GF-D8 (cell line): ENCODE measurements at regions not wholly inside any gene's neighbourhood (a gene's known extent, or its start where the extent isn't known, plus 50 kb on each side); places are given as distances from the start of the nearest gene placed in this dataset.
"Not testable (repeated sequence)": the region's sequence is repeated elsewhere in the genome, so short reads cannot be mapped to it uniquely, and the experiment has no call there.

ENCODE experiments used
- DNase-seq: peaks from one replicate; lab custom pipeline; 2025; lab: John Stamatoyannopoulos, UW

GRCh38 chr5:138647794-138648410 lies 72.7 kb upstream of the HSPA9 start:
- no peak for DNase-seq

- no peak for DNase-seq
These were observed 72.1 kb upstream of the HSPA9 start for GRCh38 chr5:138647261-138647788.

- no peak for DNase-seq
These were observed 71.5 kb upstream of the HSPA9 start for GRCh38 chr5:138646671-138647070.

- DNase-seq, result no peak
These were observed 70.8 kb upstream of the HSPA9 start for GRCh38 chr5:138645778-138646575.

GRCh38 chr5:138643040-138643791 lies 68.0 kb upstream of the HSPA9 start:
- no peak for DNase-seq

GRCh38 chr5:138641547-138642298 lies 66.5 kb upstream of the HSPA9 start:
- no peak for DNase-seq

- DNase-seq, result no peak
These were observed 65.5 kb upstream of the HSPA9 start for GRCh38 chr5:138640646-138641254.

GRCh38 chr5:138640138-138640537 lies 64.9 kb upstream of the HSPA9 start:
- DNase-seq, result no peak

- no peak for DNase-seq
These were observed 64.1 kb upstream of the HSPA9 start for GRCh38 chr5:138639326-138639725.

GRCh38 chr5:138637256-138637655 lies 62.1 kb upstream of the HSPA9 start:
- no peak for DNase-seq

GRCh38 chr5:138636398-138636944 lies 61.3 kb upstream of the HSPA9 start:
- no peak for DNase-seq

- DNase-seq, result no peak
These were observed 60.5 kb upstream of the HSPA9 start for GRCh38 chr5:138635708-138636107.

GRCh38 chr5:138635265-138635664 lies 60.1 kb upstream of the HSPA9 start:
- no peak for DNase-seq

GRCh38 chr5:138634804-138635203 lies 59.6 kb upstream of the HSPA9 start:
- not testable (repeated sequence) for DNase-seq

- no peak for DNase-seq
These were observed 57.8 kb upstream of the HSPA9 start for GRCh38 chr5:138632900-138633489.

- DNase-seq, result no peak
These were observed 56.1 kb upstream of the HSPA9 start for GRCh38 chr5:138631096-138631928.

GRCh38 chr5:138629392-138629791 lies 54.2 kb upstream of the HSPA9 start:
- DNase-seq, result no peak

- no peak for DNase-seq
These were observed 51.2 kb upstream of the HSPA9 start for GRCh38 chr5:138626333-138626944.

GRCh38 chr5:138625134-138625533 lies 49.9 kb upstream of the HSPA9 start:
- DNase-seq, result no peak
